Smooth muscle cell (in vitro differentiated cells): ENCODE measurements at regions not wholly inside any gene's neighbourhood (a gene's known extent, or its start where the extent isn't known, plus 50 kb on each side); places are given as distances from the start of the nearest gene placed in this dataset.

Source experiments
- DNase-seq: peaks from one replicate; lab custom pipeline; 2025; ENCODE audit not compliant: unreplicated experiment; lab: John Stamatoyannopoulos, UW
- H2AFZ ChIP-seq: fragments of 200-600 bp; sonication (generic); 2 replicates; pipeline ENCODE4 v1.6.0; 2016; ENCODE audit warnings: antibody characterized with exemption, low read depth, mild to moderate bottlenecking
- H3F3A ChIP-seq: fragments of 200-600 bp; sonication (generic); 2 replicates; pipeline ENCODE4 v1.6.0; 2017; ENCODE audit warnings: antibody characterized with exemption, low read depth
- H3K27ac ChIP-seq: fragments of 200-600 bp; sonication (generic); 2 replicates; pipeline ENCODE4 v1.5.1; 2016; ENCODE audit warnings: low read depth, mild to moderate bottlenecking
- H3K27me3 ChIP-seq: fragments of 200-600 bp; sonication (generic); 2 replicates; pipeline ENCODE4 v1.6.1; 2016; ENCODE audit warnings: low read depth, mild to moderate bottlenecking
- H3K36me3 ChIP-seq: fragments of 200-600 bp; sonication (generic); 2 replicates; pipeline ENCODE4 v1.5.1; 2016; ENCODE audit warnings: low read depth
- H3K4me1 ChIP-seq: fragments of 200-600 bp; sonication (generic); 2 replicates; pipeline ENCODE4 v1.5.1; 2016; ENCODE audit warnings: low read depth
- H3K4me2 ChIP-seq: fragments of 200-600 bp; sonication (generic); 2 replicates; pipeline ENCODE4 v1.6.0; 2016; ENCODE audit warnings: mild to moderate bottlenecking
- H3K4me3 ChIP-seq: fragments of 200-600 bp; sonication (generic); 2 replicates; pipeline ENCODE4 v1.5.1; 2016; ENCODE audit warnings: mild to moderate bottlenecking
- H3K79me2 ChIP-seq: fragments of 200-600 bp; sonication (generic); 2 replicates; pipeline ENCODE4 v1.6.0; 2016; ENCODE audit warnings: low read depth, mild to moderate bottlenecking
- H3K9ac ChIP-seq: fragments of 200-600 bp; sonication (generic); 2 replicates; pipeline ENCODE4 v1.6.0; 2016; ENCODE audit warnings: low read depth
- H3K9me3 ChIP-seq: fragments of 200-600 bp; sonication (generic); replicated peaks from 2 replicates; pipeline ENCODE4 v1.5.1; 2016; ENCODE audit warnings: low read depth
- H4K20me1 ChIP-seq: fragments of 200-600 bp; sonication (generic); 2 replicates; pipeline ENCODE4 v1.6.0; 2016; ENCODE audit warnings: low read depth
- CTCF ChIP-seq: fragments of 200-600 bp; sonication (generic); IDR thresholded peaks from 2 replicates; pipeline ENCODE4 v1.5.1; 2017; ENCODE audit warnings: borderline replicate concordance, mild to moderate bottlenecking, antibody characterized with exemption; ENCODE audit not compliant: insufficient read depth, poor library complexity, severe bottlenecking
- WGBS: methylation state at CpG from one replicate; pipeline ENCODE4 v1.1.7; 2016; ENCODE audit warnings: low lambda C conversion rate; 5-methylcytosine and 5-hydroxymethylcytosine counted together

- DNase-seq: no peak
- TF ChIP-seq CTCF: no peak
- H3K4me1 ChIP-seq: no peaks in the 10 kb centered on the region
- H3K27ac ChIP-seq: no peak overlapping the region
- no peaks in the 10 kb centered on the region for H4K20me1 ChIP-seq
- H3K79me2 ChIP-seq: no peaks in the 10 kb centered on the region
- H3K4me3 ChIP-seq: no peak overlapping the region
- H3K27me3 ChIP-seq: no peaks in the 10 kb centered on the region
- H3F3A ChIP-seq: no peaks in the 10 kb centered on the region
- no peak overlapping the region for H3K9ac ChIP-seq
- no peak overlapping the region for H2AFZ ChIP-seq
- WGBS: 93% methylated on average over 3 of the region's 3 CpGs
- H3K36me3 ChIP-seq: no peaks in the 10 kb centered on the region
- no peak overlapping the region for H3K4me2 ChIP-seq
- H3K9me3 ChIP-seq: no peaks in the 10 kb centered on the region
These were observed 261.9 kb upstream of the ETAA1 start for GRCh38 chr2:67135208-67135607.

GRCh38 chr2:67137699-67138098 is 259.4 kb upstream of the ETAA1 start:
- Histone ChIP-seq H3K79me2 (no peaks in the 10 kb centered on the region), H3F3A (no peaks in the 10 kb centered on the region)

GRCh38 chr2:67142071-67142470 is 255.1 kb upstream of the ETAA1 start:
- TF ChIP-seq CTCF: no peak
- Histone ChIP-seq H3K27ac (no peak overlapping the region), H3K4me2 (no peak overlapping the region), H3K36me3 (no peaks in the 10 kb centered on the region), H4K20me1 (no peaks in the 10 kb centered on the region), H3K79me2 (no peaks in the 10 kb centered on the region), H3K9ac (no peak overlapping the region), H3K4me1 (no peaks in the 10 kb centered on the region), H3K27me3 (no peaks in the 10 kb centered on the region), H3K9me3 (no peaks in the 10 kb centered on the region), H2AFZ (peak overlapping the region; percentile 16), H3K4me3 (no peak overlapping the region), H3F3A (no peaks in the 10 kb centered on the region)
- 72% methylated on average over 1 of the region's 1 CpG for WGBS
- DNase-seq: no peak

More at GRCh38 chr2:67137699-67138098, 259.4 kb upstream of the ETAA1 start:
- TF ChIP-seq CTCF: no peak
- no peaks in the 10 kb centered on the region for H3K27me3 ChIP-seq
- no peaks in the 10 kb centered on the region for H3K4me1 ChIP-seq
- H4K20me1 ChIP-seq: no peaks in the 10 kb centered on the region
- no peak overlapping the region for H3K4me2 ChIP-seq
- no peak overlapping the region for H3K27ac ChIP-seq
- H3K4me3 ChIP-seq: no peak overlapping the region
- no peaks in the 10 kb centered on the region for H3K36me3 ChIP-seq
- no peak overlapping the region for H2AFZ ChIP-seq
- no peak for DNase-seq
- H3K9me3 ChIP-seq: no peaks in the 10 kb centered on the region
- no peak overlapping the region for H3K9ac ChIP-seq

GRCh38 chr2:67142741-67143140 is 254.4 kb upstream of the ETAA1 start:
- TF ChIP-seq CTCF: no peak

More at GRCh38 chr2:67142741-67143140, 254.4 kb upstream of the ETAA1 start:
- H3K79me2 ChIP-seq: no peaks in the 10 kb centered on the region
- H3K9ac ChIP-seq: no peak overlapping the region
- no peaks in the 10 kb centered on the region for H3K9me3 ChIP-seq
- no peaks in the 10 kb centered on the region for H3K4me1 ChIP-seq
- H3K36me3 ChIP-seq: no peaks in the 10 kb centered on the region
- no peak overlapping the region for H3K4me3 ChIP-seq
- no peak overlapping the region for H2AFZ ChIP-seq
- DNase-seq: no peak
- 88% methylated on average over 2 of the region's 2 CpGs for WGBS
- no peak overlapping the region for H3K4me2 ChIP-seq
- H3F3A ChIP-seq: no peaks in the 10 kb centered on the region
- H4K20me1 ChIP-seq: no peaks in the 10 kb centered on the region
- H3K27me3 ChIP-seq: no peaks in the 10 kb centered on the region
- H3K27ac ChIP-seq: no peak overlapping the region
